ENCODE measurements at regions not wholly inside any gene's neighbourhood (a gene's known extent, or its start where the extent isn't known, plus 50 kb on each side); places are given as distances from the start of the nearest gene placed in this dataset.

DNA sequence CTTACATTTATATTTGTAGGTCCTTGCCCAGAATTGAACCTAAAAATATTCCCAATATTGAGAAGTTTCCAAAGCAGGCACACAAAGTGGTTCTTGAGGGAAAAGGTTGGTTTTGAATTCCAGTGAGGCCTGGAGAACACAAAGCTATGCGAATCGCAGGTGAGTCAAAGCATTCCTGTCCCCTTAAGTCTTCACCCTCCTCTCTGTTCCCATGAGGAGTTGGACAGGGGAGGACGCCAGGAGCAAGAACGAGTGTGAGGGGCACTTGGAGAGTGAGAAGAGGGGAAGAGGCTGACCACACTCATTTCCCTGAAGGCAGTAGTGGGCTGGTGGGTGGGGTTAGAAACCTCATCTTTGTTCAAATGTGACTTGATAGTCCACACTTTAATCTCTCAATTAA, 185.8 kb upstream of the EOMES start:
- Histone ChIP-seq H3K9me3 (ENCODE audit: control insufficient read depth in 1 of 2, insufficient read depth in 1 of 2, low read depth in 1 of 2, low read length in 2 of 2) (no peaks in the 10 kb centered on the region), H3K27me3 (ENCODE audit: insufficient read depth, low read length) (no peaks in the 10 kb centered on the region), H2AFZ (ENCODE audit: low read depth, low read length, poor library complexity, severe bottlenecking) (no peak overlapping the region), H4K20me1 (ENCODE audit: insufficient read depth) (no peaks in the 10 kb centered on the region), H3K4me3 (replicated peaks in 1 of 2; ENCODE audit: low read depth in 1 of 2, low read length in 2 of 2) (no peak overlapping the region), H3K4me1 (ENCODE audit: control insufficient read depth in 1 of 2, insufficient read depth in 2 of 2, low read length in 2 of 2) (no peaks in the 10 kb centered on the region), H3K79me2 (ENCODE audit: insufficient read depth, low read length) (no peaks in the 10 kb centered on the region), H3K9ac (ENCODE audit: low read length) (no peak overlapping the region), H3K36me3 (ENCODE audit: control insufficient read depth in 1 of 2, insufficient read depth in 2 of 2, low read length in 2 of 2) (no peaks in the 10 kb centered on the region), H3K27ac (ENCODE audit: low read depth, low read length) (no peak overlapping the region), H3K9me2 (ENCODE audit: insufficient read depth) (no peaks in the 10 kb centered on the region), H3K4me2 (ENCODE audit: low read length) (no peak overlapping the region)
- ChIA-PET CTCF (no interaction called here), RAD21 (ENCODE audit: low non-redundant PET in 1 of 2, low total read pairs in 2 of 2, uncharacterized antibody in 2 of 2, unreplicated experiment in 2 of 2) (no interaction called here), POLR2A (no interaction called here)
- no TSS peak for BruUV-seq (replicated peaks)
- no peak for ATAC-seq
- intact Hi-C loops (cut with micrococcal nuclease), result no loop called here
- DNase-seq (ENCODE audit: low read depth, low spot score), result no peak
- no peak for TF ChIP-seq POLR2AphosphoS5 (IDR thresholded peaks at IDR 0.05; ENCODE audit: low read depth, low read length)
- TF ChIP-seq EZH2 (IDR thresholded peaks at IDR 0.05), result no peak
- TF ChIP-seq EGR1 (IDR thresholded peaks at IDR 0.05; ENCODE audit: low read depth), result no peak
- TF ChIP-seq ATF3 (IDR thresholded peaks at IDR 0.05), result no peak
- TF ChIP-seq YY1 (IDR thresholded peaks at IDR 0.05; ENCODE audit: extremely low read depth, insufficient replicate concordance, low read depth, low read length), result no peak
- TF ChIP-seq EZH2phosphoT487 (IDR thresholded peaks at IDR 0.05; ENCODE audit: borderline replicate concordance), result no peak
- TF ChIP-seq POLR2A (IDR thresholded peaks at IDR 0.05; ENCODE audit: borderline replicate concordance, extremely low read depth, insufficient read depth, insufficient read length), result no peak
- no peak for TF ChIP-seq RAD21 (IDR thresholded peaks at IDR 0.05; ENCODE audit: low read depth)
- no peak for TF ChIP-seq FOSL1 (IDR thresholded peaks at IDR 0.05; ENCODE audit: low read depth)
- TF ChIP-seq ZBTB33 (IDR thresholded peaks at IDR 0.05; ENCODE audit: extremely low read depth, insufficient replicate concordance, low read length), result no peak
- no peak for TF ChIP-seq CEBPB (IDR thresholded peaks at IDR 0.05; ENCODE audit: low read depth)
- TF ChIP-seq JUND (IDR thresholded peaks at IDR 0.05), result no peak
- TF ChIP-seq SIN3A (IDR thresholded peaks at IDR 0.05; ENCODE audit: low read depth), result no peak
- no peak for TF ChIP-seq MAX (IDR thresholded peaks at IDR 0.05)
- TF ChIP-seq ZNF274 (IDR thresholded peaks at IDR 0.05; ENCODE audit: low read depth, low read length), result no peak
- no peak for TF ChIP-seq ZFX (IDR thresholded peaks at IDR 0.05)
